ENCODE measurements at regions not wholly inside any gene's neighbourhood (a gene's known extent, or its start where the extent isn't known, plus 50 kb on each side); places are given as distances from the start of the nearest gene placed in this dataset.

DNA sequence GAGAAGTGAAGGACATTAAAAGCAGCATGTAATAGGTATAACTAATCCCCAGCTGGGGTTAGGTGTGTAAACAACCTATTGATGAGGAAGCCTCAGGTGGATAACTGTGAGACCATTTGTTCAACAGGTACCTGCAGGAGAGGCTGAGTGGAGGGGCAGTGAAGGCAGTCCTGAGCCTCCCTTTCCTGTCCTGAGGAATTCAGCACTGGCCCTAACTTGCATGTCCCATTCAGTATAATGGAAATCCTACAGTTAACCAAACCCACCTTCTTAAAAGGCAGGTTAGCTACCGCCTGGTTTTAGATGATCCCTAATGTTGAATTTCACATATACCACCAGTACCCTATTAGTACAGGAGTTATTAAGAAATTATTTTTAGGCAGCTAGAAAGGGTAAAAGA, 225.9 kb upstream of the GOT2 start (continued):
- TF ChIP-seq ZNF326 (CRISPR knock-in tag; IDR thresholded peaks at IDR 0.05; ENCODE audit: borderline replicate concordance) (no peak), ELF1 (CRISPR knock-in tag; IDR thresholded peaks at IDR 0.05) (no peak), ZNF546 (CRISPR knock-in tag; conservative IDR thresholded peaks at IDR 0.05) (no peak)

DNA sequence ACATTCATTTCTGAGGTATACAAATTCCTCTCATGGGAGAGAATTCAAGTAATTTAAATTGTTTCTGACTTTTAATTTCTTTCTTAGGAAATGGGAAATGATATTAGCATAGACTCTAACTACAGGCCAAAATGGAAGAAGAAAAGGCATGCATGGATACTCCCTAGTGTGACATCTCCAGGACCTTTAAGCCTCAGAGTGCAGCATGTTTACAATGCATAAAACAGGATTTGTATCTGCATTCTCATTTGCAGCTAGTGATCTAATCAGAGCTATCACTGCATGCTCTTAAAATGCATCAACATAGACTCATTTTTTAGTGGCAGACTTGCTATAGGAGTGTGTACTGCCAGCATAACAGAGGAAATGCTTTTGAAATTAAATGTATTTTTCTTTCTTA, 224.6 kb upstream of the GOT2 start:
- ChIA-PET CTCF (ENCODE audit: low intra/inter-chr PET ratio, low total read pairs) (no interaction called here), POLR2A (no interaction called here)
- Histone ChIP-seq H3K27me3 (ENCODE audit: control insufficient read depth in 1 of 2, insufficient read depth in 2 of 2, low read length in 2 of 2) (no peaks in the 10 kb centered on the region), H3K4me1 (ENCODE audit: insufficient read depth, low read length) (no peaks in the 10 kb centered on the region), H3K79me2 (ENCODE audit: insufficient read depth, low read length) (no peaks in the 10 kb centered on the region), H3K9ac (ENCODE audit: insufficient read depth, low read depth, low read length) (no peak overlapping the region), H4K20me1 (ENCODE audit: insufficient read depth, low read length) (no peaks in the 10 kb centered on the region), H3K27ac (ENCODE audit: extremely low read length, insufficient read depth, low read length) (no peak overlapping the region), H3K36me3 (replicated peaks in 1 of 2; ENCODE audit: control insufficient read depth in 1 of 2, insufficient read depth in 2 of 2, low read length in 2 of 2) (no peaks in the 10 kb centered on the region), H3K9me3 (ENCODE audit: low read length) (no peaks in the 10 kb centered on the region), H3K4me2 (ENCODE audit: low read depth, low read length) (no peak overlapping the region), H2AFZ (ENCODE audit: low read length) (no peak overlapping the region), H3K4me3 (replicated peaks in 1 of 3; ENCODE audit: insufficient read depth in 1 of 3, low read depth in 2 of 3, low read length in 3 of 3) (no peak overlapping the region)
- DNase-seq (ENCODE audit: low spot score) (no peak), FAIRE-seq (no peak), ATAC-seq (no peak)
- intact Hi-C loops (cut with micrococcal nuclease; ENCODE audit: unreplicated experiment) (no loop called here), in situ Hi-C loops (cut with HindIII; ENCODE audit: extremely low pct_ligation_motif_present, low pct_unique_long_range_greater_than_20kb) (no loop called here)
- BruUV-seq (replicated peaks), result no TSS peak
- TF ChIP-seq MEIS2 (CRISPR knock-in tag; IDR thresholded peaks at IDR 0.05) (no peak), MBNL3 (CRISPR knock-in tag; conservative IDR thresholded peaks at IDR 0.05) (no peak), PRPF4 (IDR thresholded peaks at IDR 0.05; ENCODE audit: low read depth, low read length, poor library complexity, severe bottlenecking) (no peak), GLI4 (CRISPR knock-in tag; IDR thresholded peaks at IDR 0.05; ENCODE audit: borderline replicate concordance) (no peak), RXRB (CRISPR knock-in tag; IDR thresholded peaks at IDR 0.05; ENCODE audit: borderline replicate concordance) (no peak), MTA1 (CRISPR knock-in tag; IDR thresholded peaks at IDR 0.05; ENCODE audit: borderline replicate concordance) (no peak)

DNA sequence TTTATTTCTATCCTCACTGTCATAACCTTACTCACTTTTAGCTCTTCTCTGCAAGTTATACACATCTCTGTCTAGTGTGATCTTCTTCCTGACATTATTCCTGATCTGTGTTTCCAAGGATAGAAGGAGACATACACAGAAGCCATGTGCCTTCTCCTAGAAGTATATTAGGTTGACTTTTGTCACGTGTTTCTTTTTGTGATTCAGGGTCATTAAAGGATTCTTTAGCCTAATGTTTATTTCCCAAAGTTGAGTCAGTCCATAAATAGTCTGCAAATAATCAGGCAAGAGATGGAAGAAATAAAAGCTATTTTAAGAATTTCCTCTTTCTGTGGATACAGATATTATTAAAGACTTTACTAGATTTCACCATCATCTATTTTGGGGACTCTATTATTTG, 214.1 kb upstream of the GOT2 start:
- no peaks in the 10 kb centered on the region for H3K4me1 ChIP-seq (ENCODE audit: insufficient read depth, low read length)
- H3K9me3 ChIP-seq (ENCODE audit: low read length), result peaks cover 10% of the 10 kb centered on the region; the same call in 1 of the 2 replicates
- in situ Hi-C loops (cut with HindIII; ENCODE audit: extremely low pct_ligation_motif_present, low pct_unique_long_range_greater_than_20kb) (no loop called here), intact Hi-C loops (cut with micrococcal nuclease; ENCODE audit: unreplicated experiment) (no loop called here)
- BruUV-seq (replicated peaks), result no TSS peak
- FAIRE-seq (no peak), DNase-seq (ENCODE audit: low spot score) (no peak), ATAC-seq (no peak)
- H4K20me1 ChIP-seq (ENCODE audit: insufficient read depth, low read length), result no peaks in the 10 kb centered on the region
- H3K36me3 ChIP-seq (replicated peaks in 1 of 2; ENCODE audit: control insufficient read depth in 1 of 2, insufficient read depth in 2 of 2, low read length in 2 of 2), result no peaks in the 10 kb centered on the region
- no peak overlapping the region for H3K27ac ChIP-seq (ENCODE audit: extremely low read length, insufficient read depth, low read length)
- ChIA-PET POLR2A (no interaction called here), CTCF (ENCODE audit: low intra/inter-chr PET ratio, low total read pairs) (no interaction called here)
- WGBS (ENCODE audit: low lambda C conversion rate), result 0% methylated on average over 1 of the region's 1 CpG
- no peak overlapping the region for H3K9ac ChIP-seq (ENCODE audit: insufficient read depth, low read depth, low read length)
- TF ChIP-seq ZFP90 (CRISPR knock-in tag; IDR thresholded peaks at IDR 0.05; ENCODE audit: borderline replicate concordance) (no peak), ZNF788 (CRISPR knock-in tag; IDR thresholded peaks at IDR 0.05; ENCODE audit: borderline replicate concordance) (no peak), NFRKB (IDR thresholded peaks at IDR 0.05) (no peak), ZBTB8A (CRISPR knock-in tag; IDR thresholded peaks at IDR 0.05; ENCODE audit: borderline replicate concordance, low read depth) (no peak), ZNF841 (CRISPR knock-in tag; IDR thresholded peaks at IDR 0.05; ENCODE audit: borderline replicate concordance) (no peak), ZNF3 (CRISPR knock-in tag; IDR thresholded peaks at IDR 0.05) (no peak), SATB2 (CRISPR knock-in tag; IDR thresholded peaks at IDR 0.05) (no peak)
- TF ChIP-seq, protein P1, sequence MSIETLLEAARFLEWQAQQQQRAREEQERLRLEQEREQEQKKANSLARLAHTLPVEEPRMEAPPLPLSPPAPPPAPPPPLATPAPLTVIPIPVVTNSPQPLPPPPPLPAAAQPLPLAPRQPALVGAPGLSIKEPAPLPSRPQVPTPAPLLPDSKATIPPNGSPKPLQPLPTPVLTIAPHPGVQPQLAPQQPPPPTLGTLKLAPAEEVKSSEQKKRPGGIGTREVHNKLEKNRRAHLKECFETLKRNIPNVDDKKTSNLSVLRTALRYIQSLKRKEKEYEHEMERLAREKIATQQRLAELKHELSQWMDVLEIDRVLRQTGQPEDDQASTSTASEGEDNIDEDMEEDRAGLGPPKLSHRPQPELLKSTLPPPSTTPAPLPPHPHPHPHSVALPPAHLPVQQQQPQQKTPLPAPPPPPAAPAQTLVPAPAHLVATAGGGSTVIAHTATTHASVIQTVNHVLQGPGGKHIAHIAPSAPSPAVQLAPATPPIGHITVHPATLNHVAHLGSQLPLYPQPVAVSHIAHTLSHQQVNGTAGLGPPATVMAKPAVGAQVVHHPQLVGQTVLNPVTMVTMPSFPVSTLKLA (IDR thresholded peaks at IDR 0.05), result peak; percentile 83
- no peak overlapping the region for H2AFZ ChIP-seq (ENCODE audit: low read length)
- H3K4me3 ChIP-seq (replicated peaks in 1 of 3; ENCODE audit: insufficient read depth in 1 of 3, low read depth in 2 of 3, low read length in 3 of 3), result no peak overlapping the region
- no peaks in the 10 kb centered on the region for H3K27me3 ChIP-seq (ENCODE audit: control insufficient read depth in 1 of 2, insufficient read depth in 2 of 2, low read length in 2 of 2)
- no peaks in the 10 kb centered on the region for H3K79me2 ChIP-seq (ENCODE audit: insufficient read depth, low read length)
- no peak overlapping the region for H3K4me2 ChIP-seq (ENCODE audit: low read depth, low read length)

All from HepG2 (cell line).